ENCODE measurements at regions not wholly inside any gene's neighbourhood (a gene's known extent, or its start where the extent isn't known, plus 50 kb on each side); places are given as distances from the start of the nearest gene placed in this dataset.

- Histone ChIP-seq H3K27ac (ENCODE audit: low read depth in 1 of 2, low read length in 2 of 2) (no peak overlapping the region), H2AFZ (ENCODE audit: insufficient read depth, low read depth, low read length, poor library complexity, severe bottlenecking) (no peak overlapping the region), H3K4me2 (replicated peaks; ENCODE audit: extremely low read depth, low read length, poor library complexity, severe bottlenecking) (no peak overlapping the region), H4K20me1 (ENCODE audit: insufficient read depth, low read length) (no peaks in the 10 kb centered on the region), H3K9ac (ENCODE audit: insufficient read depth, low read length, poor library complexity, severe bottlenecking) (no peak overlapping the region), H3K36me3 (replicated peaks in 1 of 2; ENCODE audit: control insufficient read depth in 1 of 2, insufficient read depth in 2 of 2, low read length in 2 of 2) (no peaks in the 10 kb centered on the region), H3K27me3 (ENCODE audit: control insufficient read depth in 2 of 2, insufficient read depth in 2 of 2, low read length in 2 of 2) (no peaks in the 10 kb centered on the region), H3K4me3 (replicated peaks in 1 of 3; ENCODE audit: low read depth in 2 of 3, low read length in 3 of 3) (no peak overlapping the region), H3K4me1 (ENCODE audit: control insufficient read depth in 1 of 2, insufficient read depth in 2 of 2, low read length in 2 of 2) (no peaks in the 10 kb centered on the region), H3K79me2 (ENCODE audit: insufficient read depth, low read length) (no peaks in the 10 kb centered on the region), H3K9me3 (replicated peaks in 1 of 2; ENCODE audit: control insufficient read depth in 1 of 2, insufficient read depth in 1 of 2, low read length in 2 of 2) (no peaks in the 10 kb centered on the region)
- no peak overlapping the region for H3K4me3 Mint-ChIP-seq
- TF ChIP-seq CTCF (IDR thresholded peaks at IDR 0.05): no peak
- intact Hi-C loops (cut with micrococcal nuclease): no loop called here
- H3K27me3 Mint-ChIP-seq (ENCODE audit: low read depth in 3 of 3): peaks cover 0 to 3% (median 3%) of the 10 kb centered on the region in 3 donors
- H3K36me3 Mint-ChIP-seq: no peaks in the 10 kb centered on the region
- 14% methylated on average over 2 of the region's 3 CpGs for WGBS (ENCODE audit: insufficient coverage)
- no peak for DNase-seq
- no peak overlapping the region for H3K27ac Mint-ChIP-seq
- no peaks in the 10 kb centered on the region for H3K4me1 Mint-ChIP-seq
- peaks cover 0 to 1% (median 0%) of the 10 kb centered on the region in 7 donors for H3K9me3 Mint-ChIP-seq
These were observed 289.9 kb upstream of the KITLG start for GRCh38 chr12:88870000-88870737.

GRCh38 chr12:88868050-88868449 lies 287.8 kb upstream of the KITLG start:
- peaks cover 0 to 1% (median 0%) of the 10 kb centered on the region in 7 donors for H3K9me3 Mint-ChIP-seq
- no peak overlapping the region for H3K27ac ChIP-seq (ENCODE audit: low read depth in 1 of 2, low read length in 2 of 2)
- no peaks in the 10 kb centered on the region for H3K36me3 Mint-ChIP-seq
- no peak overlapping the region for H3K9ac ChIP-seq (ENCODE audit: insufficient read depth, low read length, poor library complexity, severe bottlenecking)
- no peaks in the 10 kb centered on the region for H3K27me3 ChIP-seq (ENCODE audit: control insufficient read depth in 2 of 2, insufficient read depth in 2 of 2, low read length in 2 of 2)
- no peaks in the 10 kb centered on the region for H3K79me2 ChIP-seq (ENCODE audit: insufficient read depth, low read length)
- no peaks in the 10 kb centered on the region for H3K4me1 ChIP-seq (ENCODE audit: control insufficient read depth in 1 of 2, insufficient read depth in 2 of 2, low read length in 2 of 2)
- no peaks in the 10 kb centered on the region for H3K4me1 Mint-ChIP-seq
- H3K36me3 ChIP-seq (replicated peaks in 1 of 2; ENCODE audit: control insufficient read depth in 1 of 2, insufficient read depth in 2 of 2, low read length in 2 of 2): no peaks in the 10 kb centered on the region
- intact Hi-C loops (cut with micrococcal nuclease): no loop called here
- no peak overlapping the region for H2AFZ ChIP-seq (ENCODE audit: insufficient read depth, low read depth, low read length, poor library complexity, severe bottlenecking)
- no peak for TF ChIP-seq CTCF (IDR thresholded peaks at IDR 0.05)
- no peak overlapping the region for H3K4me3 ChIP-seq (replicated peaks in 1 of 3; ENCODE audit: low read depth in 2 of 3, low read length in 3 of 3)
- H3K4me2 ChIP-seq (replicated peaks; ENCODE audit: extremely low read depth, low read length, poor library complexity, severe bottlenecking): no peak overlapping the region
- H4K20me1 ChIP-seq (ENCODE audit: insufficient read depth, low read length): no peaks in the 10 kb centered on the region
- H3K27me3 Mint-ChIP-seq (ENCODE audit: low read depth in 3 of 3): peaks cover 0 to 3% (median 3%) of the 10 kb centered on the region in 3 donors
- no peak overlapping the region for H3K4me3 Mint-ChIP-seq
- no peaks in the 10 kb centered on the region for H3K9me3 ChIP-seq (replicated peaks in 1 of 2; ENCODE audit: control insufficient read depth in 1 of 2, insufficient read depth in 1 of 2, low read length in 2 of 2)
- no peak for DNase-seq
- no peak overlapping the region for H3K27ac Mint-ChIP-seq

All from CD14-positive monocyte (primary cell).